HCT116 (cell line): ENCODE measurements at regions not wholly inside any gene's neighbourhood (a gene's known extent, or its start where the extent isn't known, plus 50 kb on each side); places are given as distances from the start of the nearest gene placed in this dataset.

Experiments
- ATAC-seq: fragments of 200-7000 bp; cut with Tn5 transposase; 2 replicates; pipeline ENCODE4 v1.9.1; 2020; ENCODE audit warnings: mild to moderate bottlenecking, moderate library complexity
- BruUV-seq: library from RNA; stranded (reverse); fragments of 400-500 nt; replicated peaks from 2 replicates; lab custom pipeline; 2021; lab: Mats Ljungman, UMichigan
- CTCF ChIA-PET: fragments of 300-600 bp; sonication (Branson Sonifier 250); formaldehyde crosslinking; loops from one replicate; lab custom pipeline; 2021; ENCODE audit warnings: antibody characterized with exemption; lab: Charles Lee
- POLR2A ChIA-PET: fragments of 300-600, 350-600 bp; sonication (Branson Sonifier 250); formaldehyde crosslinking; loops from one replicate; lab custom pipeline; 2021; ENCODE audit warnings: antibody characterized with exemption; lab: Charles Lee
- RAD21 ChIA-PET, 2 experiments: fragments of 300-600 bp; sonication (Branson Sonifier 250); formaldehyde crosslinking; loops; one replicate each; lab custom pipeline; 2023; ENCODE audit warnings: low total read pairs in 2 of 2; ENCODE audit not compliant: uncharacterized antibody in 2 of 2, unreplicated experiment in 2 of 2, low non-redundant PET in 1 of 2; lab: Charles Lee
- DNase-seq: peaks from one replicate; pipeline ENCODE4 v3.0.0-alpha.2; 2010; ENCODE audit warnings: low read depth, low spot score
- H2AFZ ChIP-seq: fragments of 200-600 bp; shearing (Covaris generic), sonication (generic); 2 replicates; pipeline ENCODE4 v1.6.1; 2017; ENCODE audit warnings: low read depth, mixed run types, mixed read lengths, antibody characterized with exemption, low read length; ENCODE audit not compliant: poor library complexity, severe bottlenecking
- H3K27ac ChIP-seq: 2 replicates; pipeline ENCODE4 v1.5.1; 2012; ENCODE audit warnings: low read depth, low read length
- H3K27me3 ChIP-seq: fragments of 200-600 bp; sonication (generic); 2 replicates; pipeline ENCODE4 v1.6.1; 2016; ENCODE audit warnings: mixed run types, low read length, mixed read lengths; ENCODE audit not compliant: insufficient read depth
- H3K36me3 ChIP-seq, 2 experiments: fragments of 200-500 bp in 1 of 2; fragments of 200-600 bp in 1 of 2; sonication (Bioruptor generic) in 1 of 2; sonication (generic) in 1 of 2; 2 replicates each; pipeline versions ENCODE4 v1.5.1 to v1.6.1; 2014 to 2016; ENCODE audit warnings: low read length in 2 of 2, inconsistent platforms in 1 of 2, mixed read lengths in 1 of 2, mixed run types in 1 of 2; ENCODE audit not compliant: insufficient read depth in 2 of 2, control insufficient read depth in 1 of 2
- H3K4me1 ChIP-seq, 2 experiments: fragments of 200-600 bp in 1 of 2; sonication (generic) in 1 of 2; 2 replicates each; pipeline versions ENCODE4 v1.5.1 to v1.6.1; 2012 to 2017; ENCODE audit warnings: low read length in 2 of 2, inconsistent platforms in 1 of 2, mild to moderate bottlenecking in 1 of 2, mixed read lengths in 1 of 2, mixed run types in 1 of 2, moderate library complexity in 1 of 2; ENCODE audit not compliant: insufficient read depth in 2 of 2, control insufficient read depth in 1 of 2
- H3K4me2 ChIP-seq: fragments of 200-600 bp; sonication (generic); 2 replicates; pipeline ENCODE4 v1.6.1; 2017; ENCODE audit warnings: mixed run types, low read length, mixed read lengths
- H3K4me3 ChIP-seq, 2 experiments: fragments of 200-600 bp in 1 of 2; sonication (generic) in 1 of 2; replicated peaks in 1 of 2; 2 replicates each; pipeline ENCODE4 v1.5.1; 2011 to 2016; ENCODE audit warnings: low read length in 2 of 2, control low read depth in 1 of 2, low read depth in 1 of 2, mild to moderate bottlenecking in 1 of 2, mixed read lengths in 1 of 2, mixed run types in 1 of 2
- H3K79me2 ChIP-seq: fragments of 200-600 bp; sonication (generic); 2 replicates; pipeline ENCODE4 v1.6.1; 2017; ENCODE audit warnings: mild to moderate bottlenecking, mixed run types, low read length, moderate library complexity, mixed read lengths; ENCODE audit not compliant: insufficient read depth
- H3K9ac ChIP-seq: fragments of 200-600 bp; sonication (generic); 2 replicates; pipeline ENCODE4 v1.6.1; 2016; ENCODE audit warnings: low read length, mixed read lengths
- H3K9me2 ChIP-seq: fragments of 200-600 bp; sonication (generic), shearing (Covaris generic); 2 replicates; pipeline ENCODE4 v1.6.1; 2017; ENCODE audit warnings: mixed run types, mild to moderate bottlenecking, moderate library complexity; ENCODE audit not compliant: insufficient read depth
- H3K9me3 ChIP-seq, 2 experiments: fragments of 200-500 bp in 1 of 2; fragments of 200-600 bp in 1 of 2; sonication (Bioruptor generic) in 1 of 2; sonication (generic) in 1 of 2; 2 replicates each; pipeline ENCODE4 v1.6.1; 2014 to 2017; ENCODE audit warnings: low read length in 2 of 2, mixed read lengths in 2 of 2, inconsistent platforms in 1 of 2, low read depth in 1 of 2, mild to moderate bottlenecking in 1 of 2, mixed run types in 1 of 2, moderate library complexity in 1 of 2; ENCODE audit not compliant: control insufficient read depth in 1 of 2, insufficient read depth in 1 of 2
- H4K20me1 ChIP-seq: fragments of 200-600 bp; sonication (generic), shearing (Covaris generic); 2 replicates; pipeline ENCODE4 v1.6.1; 2017; ENCODE audit warnings: mixed run types, mild to moderate bottlenecking, moderate library complexity; ENCODE audit not compliant: insufficient read depth
- CBX3 ChIP-seq: IDR thresholded peaks from 2 replicates; pipeline ENCODE4 v1.6.1; 2012; ENCODE audit warnings: low read depth
- CTCF ChIP-seq, 3 experiments: fragments of 200-600 bp in 1 of 3; sonication (generic) in 1 of 3; IDR thresholded peaks in 2 of 3; conservative IDR thresholded peaks in 1 of 3; 2 replicates each; pipeline ENCODE4 v1.5.1; 2012 to 2017; ENCODE audit warnings: low read depth in 2 of 3, low read length in 2 of 3, antibody characterized with exemption in 1 of 3, borderline replicate concordance in 1 of 3, control low read depth in 1 of 3, mild to moderate bottlenecking in 1 of 3, mixed read lengths in 1 of 3, mixed run types in 1 of 3, moderate library complexity in 1 of 3; ENCODE audit not compliant: insufficient read depth in 1 of 3
- EGR1 ChIP-seq: IDR thresholded peaks from 2 replicates; pipeline ENCODE4 v1.6.1; 2012; ENCODE audit warnings: low read depth
- ELF1 ChIP-seq: IDR thresholded peaks from 2 replicates; pipeline ENCODE4 v1.6.1; 2012; ENCODE audit warnings: low read depth, borderline replicate concordance
- EZH2phosphoT487 ChIP-seq: fragments of 200-600 bp; IDR thresholded peaks from 2 replicates; pipeline ENCODE4 v1.6.1; 2018; ENCODE audit warnings: antibody characterized with exemption, borderline replicate concordance
- FOSL1 ChIP-seq: IDR thresholded peaks from 2 replicates; pipeline ENCODE4 v1.6.1; 2012; ENCODE audit warnings: low read depth
- JUND ChIP-seq: IDR thresholded peaks from 2 replicates; pipeline ENCODE4 v1.6.1; 2012
- POLR2A ChIP-seq: IDR thresholded peaks from 2 replicates; pipeline ENCODE4 v1.7.0; 2011; ENCODE audit warnings: borderline replicate concordance; ENCODE audit not compliant: insufficient read depth, insufficient read length; ENCODE audit errors: extremely low read depth
- POLR2AphosphoS5 ChIP-seq: IDR thresholded peaks from 2 replicates; pipeline ENCODE4 v1.6.1; 2011; ENCODE audit warnings: mild to moderate bottlenecking, low read depth, low read length, moderate library complexity
- RAD21 ChIP-seq: IDR thresholded peaks from 2 replicates; pipeline ENCODE4 v1.6.1; 2012; ENCODE audit warnings: low read depth, mild to moderate bottlenecking
- REST ChIP-seq: IDR thresholded peaks from 2 replicates; pipeline ENCODE4 v1.6.1; 2012; ENCODE audit warnings: low read depth
- TCF7L2 ChIP-seq: IDR thresholded peaks from 2 replicates; pipeline ENCODE4 v1.7.0; 2011; ENCODE audit warnings: borderline replicate concordance, inconsistent platforms; ENCODE audit not compliant: insufficient read depth, insufficient read length; ENCODE audit errors: extremely low read depth
- YY1 ChIP-seq: IDR thresholded peaks from 2 replicates; pipeline ENCODE4 v1.6.1; 2011; ENCODE audit warnings: low read length, low read depth, moderate library complexity, mild to moderate bottlenecking; ENCODE audit not compliant: insufficient replicate concordance; ENCODE audit errors: extremely low read depth
- ZFX ChIP-seq: fragments of 450-650 bp; IDR thresholded peaks from 2 replicates; pipeline ENCODE4 v1.6.1; 2017
- intact Hi-C: fragments of 100-400 bp; cut with micrococcal nuclease; formaldehyde crosslinking; loops from 2 replicates; pipeline ENCODE4 v1.10.0; 2022

GRCh38 chr13:93118081-93118615 lies 108.5 kb upstream of the GPC6 start:
- BruUV-seq: no TSS peak
- Histone ChIP-seq H3K27ac (no peak overlapping the region), H3K9ac (no peak overlapping the region), H3K9me3 (peaks cover 11 to 12% of the 10 kb centered on the region in 2 experiments; a peak in 2 of 4 replicates), H4K20me1 (no peaks in the 10 kb centered on the region), H3K4me2 (no peak overlapping the region), H3K4me1 (no peaks in the 10 kb centered on the region), H3K36me3 (no peaks in the 10 kb centered on the region), H3K79me2 (no peaks in the 10 kb centered on the region), H3K9me2 (no peaks in the 10 kb centered on the region), H3K27me3 (no peaks in the 10 kb centered on the region), H3K4me3 (no peak overlapping the region), H2AFZ (no peak overlapping the region)
- POLR2A ChIA-PET: no interaction called here
- CTCF ChIA-PET: no interaction called here
- TF ChIP-seq EZH2phosphoT487: no peak
- TF ChIP-seq ELF1: no peak
- TF ChIP-seq POLR2AphosphoS5: no peak
- TF ChIP-seq EGR1: no peak
- TF ChIP-seq ZFX: no peak
- TF ChIP-seq JUND: no peak
- TF ChIP-seq CBX3: no peak
- no peak for TF ChIP-seq FOSL1
- TF ChIP-seq RAD21: no peak
- no peak for TF ChIP-seq YY1
- TF ChIP-seq POLR2A: no peak
- TF ChIP-seq REST: no peak
- TF ChIP-seq TCF7L2: no peak
- TF ChIP-seq CTCF (IDR thresholded peaks at IDR 0.05 in 2 of 3, conservative IDR thresholded peaks at IDR 0.05 in 1 of 3; ENCODE audit: borderline replicate concordance in 1 of 3, insufficient read depth in 1 of 3, low read depth in 2 of 3, low read length in 2 of 3): no peak
- intact Hi-C loops: no loop called here
- ATAC-seq (no peak), DNase-seq (no peak)
- RAD21 ChIA-PET: no interaction called here
